ENCODE measurements at regions not wholly inside any gene's neighbourhood (a gene's known extent, or its start where the extent isn't known, plus 50 kb on each side); places are given as distances from the start of the nearest gene placed in this dataset.

GRCh38 chr18:6542296-6542695 is 127.6 kb upstream of the L3MBTL4 start (continued):
- TF ChIP-seq ZNF318 (CRISPR knock-in tag; IDR thresholded peaks at IDR 0.05) (no peak), CENPX (CRISPR knock-in tag; IDR thresholded peaks at IDR 0.05) (no peak)

GRCh38 chr18:6543330-6543908 is 128.7 kb upstream of the L3MBTL4 start:
- Histone ChIP-seq H3K36me3 (replicated peaks in 1 of 2; ENCODE audit: control insufficient read depth in 1 of 2, insufficient read depth in 2 of 2, low read length in 2 of 2) (no peaks in the 10 kb centered on the region), H3K27ac (ENCODE audit: extremely low read length, insufficient read depth, low read length) (no peak overlapping the region), H3K9me3 (ENCODE audit: low read length) (no peaks in the 10 kb centered on the region), H3K4me1 (ENCODE audit: insufficient read depth, low read length) (no peaks in the 10 kb centered on the region; the same call in 1 of the 2 replicates), H3K27me3 (ENCODE audit: control insufficient read depth in 1 of 2, insufficient read depth in 2 of 2, low read length in 2 of 2) (no peaks in the 10 kb centered on the region), H2AFZ (ENCODE audit: low read length) (no peak overlapping the region), H3K79me2 (ENCODE audit: insufficient read depth, low read length) (no peaks in the 10 kb centered on the region), H3K4me2 (ENCODE audit: low read depth, low read length) (no peak overlapping the region), H4K20me1 (ENCODE audit: insufficient read depth, low read length) (no peaks in the 10 kb centered on the region; the same call in 1 of the 2 replicates), H3K9ac (ENCODE audit: insufficient read depth, low read depth, low read length) (no peak overlapping the region), H3K4me3 (replicated peaks in 1 of 3; ENCODE audit: insufficient read depth in 1 of 3, low read depth in 2 of 3, low read length in 3 of 3) (no peak overlapping the region)
- no TSS peak for BruUV-seq (replicated peaks)
- FAIRE-seq = no peak
- intact Hi-C loops (cut with micrococcal nuclease; ENCODE audit: unreplicated experiment) = loop anchor here (5.0 kb wide), 1 partner anchor 479 kb away; no protein-coding TSS in a partner anchor
- DNase-seq (ENCODE audit: low spot score) = peak; percentile 14
- ChIA-PET POLR2A (no interaction called here), CTCF (ENCODE audit: low intra/inter-chr PET ratio, low total read pairs) (interaction anchor here (1.0 to 2.3 kb wide), 3 partner anchors 339 to 634 kb away, joined by 3 to 19 read pairs (median 3); no protein-coding TSS in a partner anchor)
- in situ Hi-C loops (cut with HindIII; ENCODE audit: extremely low pct_ligation_motif_present, low pct_unique_long_range_greater_than_20kb) = loop anchor here (5.0 kb wide), 1 partner anchor 344 kb away; no protein-coding TSS in a partner anchor
- ATAC-seq = no peak
- WGBS (ENCODE audit: low lambda C conversion rate) = 10% methylated on average over 8 of the region's 8 CpGs
- no peak for TF ChIP-seq NONO (IDR thresholded peaks at IDR 0.05)
- no peak for TF ChIP-seq NONO (CRISPR knock-in tag; conservative IDR thresholded peaks at IDR 0.05)
- TF ChIP-seq SMAD1 (CRISPR knock-in tag; IDR thresholded peaks at IDR 0.05; ENCODE audit: borderline replicate concordance, low read depth) = no peak
- TF ChIP-seq CTCF (CRISPR knock-in tag; IDR thresholded peaks at IDR 0.05) = peak; percentile 57
- no peak for TF ChIP-seq RARA (CRISPR knock-in tag; IDR thresholded peaks at IDR 0.05)
- peak; percentile 42; the same call in 1 of the 2 replicates for TF ChIP-seq SMC3 (IDR thresholded peaks at IDR 0.05; ENCODE audit: low read length)
- TF ChIP-seq REL (CRISPR knock-in tag; conservative IDR thresholded peaks at IDR 0.05) = no peak
- peak; percentile 49 for TF ChIP-seq STAG1 (CRISPR knock-in tag; IDR thresholded peaks at IDR 0.05)
